Stromal cell of bone marrow (primary cell): ENCODE measurements at regions not wholly inside any gene's neighbourhood (a gene's known extent, or its start where the extent isn't known, plus 50 kb on each side); places are given as distances from the start of the nearest gene placed in this dataset.

Experiments used
- DNase-seq: peaks from one replicate; pipeline ENCODE4 v3.0.0-alpha.2; 2012; ENCODE audit warnings: low read depth

- no peak for DNase-seq
These were observed 91.9 kb upstream of the BACE2 start for GRCh38 chr21:41076064-41076463.

GRCh38 chr21:41079159-41079558 is 88.8 kb upstream of the BACE2 start:
- no peak for DNase-seq

- no peak for DNase-seq
These were observed 87.4 kb upstream of the BACE2 start for GRCh38 chr21:41080485-41081121.

- no peak for DNase-seq
These were observed 81.4 kb upstream of the BACE2 start for GRCh38 chr21:41086569-41086968.

GRCh38 chr21:41090981-41091380 is 77.0 kb upstream of the BACE2 start:
- DNase-seq = no peak

- DNase-seq = no peak
These were observed 76.3 kb upstream of the BACE2 start for GRCh38 chr21:41091616-41092015.

- no peak for DNase-seq
These were observed 75.6 kb upstream of the BACE2 start for GRCh38 chr21:41092312-41092711.

- DNase-seq = no peak
These were observed 72.0 kb upstream of the BACE2 start for GRCh38 chr21:41095983-41096382.

GRCh38 chr21:41098076-41098475 is 69.9 kb upstream of the BACE2 start:
- DNase-seq = no peak

GRCh38 chr21:41098481-41099042 is 69.4 kb upstream of the BACE2 start:
- no peak for DNase-seq

- no peak for DNase-seq
These were observed 67.0 kb upstream of the BACE2 start for GRCh38 chr21:41100826-41101550.

- DNase-seq = no peak
These were observed 65.7 kb upstream of the BACE2 start for GRCh38 chr21:41102281-41102680.

- DNase-seq = no peak
These were observed 60.4 kb upstream of the BACE2 start for GRCh38 chr21:41107602-41108001.

- no peak for DNase-seq
These were observed 59.0 kb upstream of the BACE2 start for GRCh38 chr21:41108668-41109585.

GRCh38 chr21:41110161-41110560 is 57.8 kb upstream of the BACE2 start:
- no peak for DNase-seq

GRCh38 chr21:41110664-41111063 is 57.3 kb upstream of the BACE2 start:
- DNase-seq = no peak

- DNase-seq = no peak
These were observed 56.3 kb upstream of the BACE2 start for GRCh38 chr21:41111681-41112080.

GRCh38 chr21:41112740-41113692 is 54.9 kb upstream of the BACE2 start:
- peak; percentile 85 for DNase-seq

GRCh38 chr21:41115851-41116250 is 52.1 kb upstream of the BACE2 start:
- DNase-seq = no peak
